GM23248 (cell line): ENCODE measurements at regions not wholly inside any gene's neighbourhood (a gene's known extent, or its start where the extent isn't known, plus 50 kb on each side); places are given as distances from the start of the nearest gene placed in this dataset.

Source experiments
- EZH2 ChIP-seq: fragments of 200-600 bp; sonication (generic); IDR thresholded peaks from 2 replicates; pipeline ENCODE4 v1.6.1; 2018; ENCODE audit warnings: antibody characterized with exemption, mild to moderate bottlenecking; ENCODE audit not compliant: insufficient read depth, poor library complexity, severe bottlenecking
- EZH2phosphoT487 ChIP-seq: fragments of 200-600 bp; sonication (generic); IDR thresholded peaks from 2 replicates; pipeline ENCODE4 v1.6.1; 2018; ENCODE audit warnings: antibody characterized with exemption, moderate library complexity, mild to moderate bottlenecking, low read depth; ENCODE audit not compliant: insufficient read depth

GRCh38 chr10:64762861-64763260 is 1241.7 kb downstream of the REEP3 start:
- TF ChIP-seq EZH2phosphoT487 (no peak), EZH2 (no peak)
